Right forelimb (tissue), 1 donor: ENCODE measurements at regions not wholly inside any gene's neighbourhood (a gene's known extent, or its start where the extent isn't known, plus 50 kb on each side); places are given as distances from the start of the nearest gene placed in this dataset.

Source experiments
- DNase-seq: peaks from one replicate; pipeline ENCODE4 v3.0.0-alpha.2; 2018

DNA sequence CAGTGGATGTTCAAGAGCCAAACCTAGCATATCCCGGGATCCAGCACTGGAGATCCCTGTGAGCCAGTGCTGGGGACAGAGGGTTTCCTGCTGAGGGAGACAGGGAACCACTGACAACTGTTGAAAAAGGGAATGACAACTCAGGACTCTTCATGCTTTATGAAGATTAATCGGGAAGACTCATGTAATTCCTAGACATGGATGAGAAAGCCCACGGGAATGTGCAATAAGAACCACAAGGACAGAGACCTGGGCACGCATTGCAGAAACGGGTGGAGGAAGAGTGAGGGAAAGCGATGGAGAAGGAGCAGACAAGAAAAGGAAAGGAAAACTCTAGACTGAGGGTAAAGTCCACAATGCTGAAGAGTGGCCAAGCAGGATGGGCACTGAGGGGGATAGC, 296.0 kb downstream of the PCNX1 start:
- no peak for DNase-seq

DNA sequence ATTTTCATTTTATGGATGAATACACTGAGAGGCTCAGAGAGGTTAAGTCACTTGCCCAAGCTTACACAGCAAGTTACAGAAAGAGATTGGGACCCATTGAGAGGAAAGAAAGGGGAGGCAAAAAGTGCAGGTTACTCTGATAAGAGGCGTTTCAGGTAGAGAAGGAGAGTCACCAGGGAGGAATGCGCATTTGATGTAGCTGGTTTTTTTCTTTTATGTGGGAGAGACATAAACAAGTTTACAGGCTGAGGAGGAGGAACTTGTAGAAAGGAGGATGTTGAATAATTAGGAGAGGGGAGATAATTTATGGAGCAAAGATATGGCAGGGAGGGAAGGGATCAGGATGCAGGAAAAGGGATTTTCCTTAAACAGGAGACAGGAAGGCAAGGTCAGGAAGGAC, 297.0 kb downstream of the PCNX1 start:
- no peak for DNase-seq

DNA sequence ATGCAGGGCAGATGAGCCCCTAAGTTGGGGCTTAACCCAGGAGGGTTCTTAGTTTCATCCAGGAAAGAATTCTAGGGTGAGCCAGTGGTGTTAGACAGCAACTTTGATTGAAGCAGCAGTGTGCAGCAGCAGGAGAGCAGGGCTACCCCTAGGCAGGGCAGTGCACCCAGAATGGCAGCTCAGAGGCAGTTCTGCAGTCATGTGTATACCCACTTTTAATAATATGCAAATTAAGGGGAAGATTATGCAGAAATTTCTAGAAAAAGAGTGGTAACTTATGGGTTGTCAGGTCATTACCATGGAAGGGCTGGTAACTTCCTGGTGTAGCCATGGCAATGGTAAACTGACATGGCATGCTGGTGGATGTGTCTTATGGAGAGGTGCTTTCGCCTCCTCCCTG, 297.5 kb downstream of the PCNX1 start:
- no peak for DNase-seq

DNA sequence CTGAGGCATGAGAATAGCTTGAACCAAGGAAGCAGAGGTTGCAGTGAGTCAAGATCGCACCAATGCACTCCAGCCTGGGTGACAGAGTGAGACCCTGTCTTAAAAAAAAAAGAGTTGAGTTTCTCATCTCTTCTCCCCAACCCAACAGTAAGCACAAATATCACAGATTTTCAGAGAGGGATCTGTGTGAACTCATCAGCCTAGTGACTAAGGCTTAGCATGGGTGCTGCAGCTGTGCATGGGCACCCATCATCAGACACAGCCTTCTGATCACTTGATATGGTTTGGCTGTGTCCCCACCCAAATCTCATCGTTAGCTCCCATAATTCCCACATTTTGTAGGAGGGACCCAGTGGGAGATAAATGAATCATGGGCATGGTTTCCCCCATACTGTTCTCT, 298.9 kb downstream of the PCNX1 start:
- no peak for DNase-seq

DNA sequence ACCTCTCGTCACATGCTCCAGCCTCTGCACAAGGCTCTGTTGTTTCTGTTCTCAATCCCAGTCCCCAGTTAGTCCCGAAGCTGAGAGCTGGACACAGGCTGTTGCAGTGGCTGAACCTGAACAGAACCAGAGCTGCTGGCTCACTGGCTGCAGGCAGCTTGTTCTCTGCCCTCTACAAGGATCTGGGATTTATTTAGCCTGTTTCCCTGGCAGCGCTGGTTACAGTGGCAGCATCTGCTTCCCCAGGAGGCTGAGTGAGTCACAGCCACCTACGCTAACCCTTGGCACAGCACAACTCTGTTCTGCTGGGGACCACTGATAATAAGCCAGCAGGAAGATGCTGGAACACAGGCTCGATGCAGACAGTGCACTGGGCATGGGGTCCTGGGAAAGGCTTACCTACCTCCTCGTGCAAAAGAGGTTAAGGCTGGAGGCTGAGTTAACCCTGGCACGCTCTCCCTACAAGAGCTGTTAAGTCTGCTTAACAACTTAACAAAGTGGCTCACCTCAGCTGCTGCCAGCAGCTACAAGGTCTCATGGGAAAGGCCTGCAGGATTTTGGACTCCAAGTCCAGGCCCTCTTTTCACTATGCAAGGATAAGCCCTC, 299.6 kb downstream of the PCNX1 start:
- no peak for DNase-seq

DNA sequence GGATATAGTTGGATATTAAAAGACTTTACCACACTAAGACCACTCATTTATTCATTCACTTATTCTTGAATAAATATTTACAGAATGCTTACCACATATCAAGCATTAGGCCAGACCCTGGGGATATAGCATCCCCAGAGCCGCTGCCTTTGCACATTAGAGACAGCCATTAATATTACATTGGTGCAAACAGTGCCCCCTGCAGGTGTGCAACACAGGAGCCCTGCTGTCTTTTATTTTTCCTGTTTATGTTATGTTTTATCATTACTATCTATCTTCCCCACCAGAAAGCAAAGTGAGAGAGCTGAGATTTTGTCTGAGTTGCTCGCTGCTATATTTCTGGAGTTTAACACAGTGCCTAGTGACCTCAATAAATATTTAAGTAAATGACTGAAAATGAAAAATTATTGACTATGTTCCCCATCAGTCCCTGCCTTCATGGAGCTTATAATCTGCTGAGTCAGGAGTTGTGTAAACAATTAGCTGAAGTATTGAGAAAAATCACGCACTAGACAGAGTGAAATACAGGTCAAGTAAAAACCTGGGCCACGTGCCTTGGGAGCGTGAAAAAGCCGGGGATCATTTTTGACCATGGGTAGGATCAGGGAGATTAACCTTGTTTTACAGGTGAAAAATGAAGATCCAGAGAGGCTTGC, 301.6 kb downstream of the PCNX1 start:
- no peak for DNase-seq

DNA sequence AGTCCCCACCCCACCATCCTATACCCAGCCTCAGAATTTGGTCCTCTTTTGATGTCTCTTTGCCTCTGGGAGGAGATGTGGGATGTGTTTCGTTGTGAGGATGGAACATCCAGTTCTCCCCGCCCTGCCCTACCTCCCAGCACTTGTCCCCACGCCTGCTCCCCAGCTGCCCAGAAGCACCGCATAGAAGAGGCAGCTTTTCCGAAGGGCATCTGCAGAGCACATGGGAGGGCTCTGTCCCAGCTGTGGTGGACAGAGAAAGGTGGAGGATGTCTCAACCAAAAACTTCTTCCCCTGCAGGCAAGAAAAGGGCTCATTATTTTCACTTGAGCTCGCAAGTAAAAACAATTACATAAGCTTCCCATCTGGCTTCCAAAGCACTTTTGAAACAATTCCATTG, 302.6 kb downstream of the PCNX1 start:
- no peak for DNase-seq

DNA sequence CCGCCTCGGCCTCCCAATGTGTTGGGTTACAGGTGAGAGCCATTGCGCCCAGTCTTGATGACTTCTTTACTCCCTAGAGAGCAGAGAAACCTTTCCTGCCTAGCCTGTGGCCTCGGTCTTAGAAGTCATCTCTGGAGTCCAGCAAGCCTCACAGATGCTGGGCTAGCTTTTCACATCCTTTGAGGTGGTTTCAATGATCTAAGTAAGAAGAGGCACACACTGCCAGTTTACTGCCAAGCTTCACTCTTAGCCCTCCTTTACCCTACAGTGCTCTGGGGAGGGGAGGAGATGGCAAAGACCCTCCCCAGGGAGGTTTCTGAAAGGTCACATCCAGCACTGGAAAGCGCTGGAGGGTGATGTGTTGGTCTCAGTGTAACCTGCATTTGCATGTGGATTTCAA, 304.8 kb downstream of the PCNX1 start:
- no peak for DNase-seq

DNA sequence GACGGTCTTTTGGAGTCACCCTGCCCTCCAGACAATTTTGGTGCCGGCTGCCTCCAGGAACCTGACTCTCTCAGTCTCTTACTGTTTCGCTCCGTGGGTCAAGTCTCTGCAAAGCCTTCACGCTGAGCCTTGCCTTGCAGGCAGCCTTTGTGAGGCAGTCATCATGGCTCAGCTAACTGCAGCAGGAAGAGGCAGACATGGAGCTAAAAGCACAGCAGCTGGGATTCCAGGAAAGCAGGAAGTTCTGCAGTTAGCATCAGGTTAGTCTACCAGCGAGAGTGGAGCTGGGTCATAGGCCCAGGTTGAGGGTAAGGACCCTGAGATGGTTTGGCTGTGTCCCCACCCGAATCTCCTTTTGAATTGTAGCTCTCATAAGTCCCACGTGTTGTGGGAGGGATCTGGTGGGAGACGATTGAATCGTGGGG, 305.4 kb downstream of the PCNX1 start:
- no peak for DNase-seq

DNA sequence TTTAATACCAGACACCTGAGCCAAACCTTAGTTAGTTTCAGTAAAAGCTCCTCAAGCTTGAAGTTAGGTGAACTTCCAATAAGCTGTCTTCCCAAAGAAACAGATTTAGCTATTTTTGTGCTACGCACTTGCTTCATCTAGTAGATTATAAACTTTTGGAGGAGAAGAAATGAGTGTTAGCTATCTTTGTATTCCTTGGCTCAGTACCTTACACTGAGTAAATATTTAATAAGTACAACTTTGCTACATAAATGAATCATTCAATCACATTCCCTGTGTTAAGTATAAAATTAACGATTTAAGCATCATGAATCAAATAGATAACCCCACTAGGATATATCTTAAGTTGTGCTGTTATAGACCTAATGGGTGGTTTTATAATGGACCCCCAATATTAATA, 307.0 kb downstream of the PCNX1 start:
- no peak for DNase-seq

DNA sequence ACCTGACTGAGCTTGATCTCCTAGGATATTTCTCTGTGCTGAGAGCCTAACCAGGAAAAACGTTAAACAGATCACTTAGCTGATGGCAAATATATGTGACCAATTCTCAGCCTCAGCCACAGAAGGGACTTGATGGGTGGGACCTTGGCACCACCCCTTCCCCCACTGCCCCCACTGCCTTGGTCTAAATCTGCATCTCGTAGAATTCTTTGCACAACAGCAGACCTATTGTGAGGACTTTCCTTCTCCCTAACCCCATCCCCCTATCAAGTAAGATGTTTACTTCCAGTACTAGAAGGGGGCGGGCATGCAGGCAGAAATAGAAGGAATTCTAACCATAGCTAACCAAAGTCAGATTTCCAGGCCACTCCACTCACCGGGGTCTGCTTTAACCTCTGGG, 313.2 kb downstream of the PCNX1 start:
- DNase-seq: no peak

DNA sequence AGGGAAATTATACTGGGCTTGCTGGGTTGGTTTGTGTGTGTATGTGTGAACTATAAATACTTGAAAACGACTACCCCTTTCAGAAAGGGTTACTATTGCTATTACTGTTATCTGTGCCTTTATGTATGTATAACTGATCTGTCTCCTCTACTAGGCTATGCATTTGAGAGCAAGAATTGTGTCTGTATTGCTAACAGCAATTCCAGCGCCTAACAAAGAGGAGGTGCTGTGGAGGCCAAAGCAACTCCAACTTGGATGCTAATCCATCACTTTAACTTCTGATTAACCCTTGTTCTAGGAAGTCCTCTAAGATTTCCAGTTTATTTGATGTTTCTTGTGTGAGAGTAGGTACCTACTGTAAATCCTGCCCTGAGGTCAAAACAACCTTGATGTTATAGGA, 313.9 kb downstream of the PCNX1 start:
- no peak for DNase-seq

DNA sequence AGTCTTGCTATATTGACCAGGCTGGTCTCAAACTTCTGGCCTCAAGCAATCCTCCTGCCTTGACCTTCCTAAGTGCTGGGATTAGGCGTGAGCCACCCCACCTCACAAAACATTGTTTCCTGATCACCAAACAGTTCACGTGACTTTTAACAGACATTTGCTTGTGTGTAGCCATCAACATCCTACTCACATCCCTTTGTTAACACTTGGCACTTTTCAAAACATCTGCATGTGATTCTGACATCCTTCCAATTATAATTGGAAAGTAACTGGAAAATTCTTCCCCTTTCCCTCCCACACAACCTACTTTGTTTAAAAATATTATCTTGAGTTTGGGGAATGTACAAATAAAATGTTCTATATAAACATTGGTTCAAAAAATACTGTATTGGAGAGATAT, 317.9 kb downstream of the PCNX1 start:
- DNase-seq: no peak

DNA sequence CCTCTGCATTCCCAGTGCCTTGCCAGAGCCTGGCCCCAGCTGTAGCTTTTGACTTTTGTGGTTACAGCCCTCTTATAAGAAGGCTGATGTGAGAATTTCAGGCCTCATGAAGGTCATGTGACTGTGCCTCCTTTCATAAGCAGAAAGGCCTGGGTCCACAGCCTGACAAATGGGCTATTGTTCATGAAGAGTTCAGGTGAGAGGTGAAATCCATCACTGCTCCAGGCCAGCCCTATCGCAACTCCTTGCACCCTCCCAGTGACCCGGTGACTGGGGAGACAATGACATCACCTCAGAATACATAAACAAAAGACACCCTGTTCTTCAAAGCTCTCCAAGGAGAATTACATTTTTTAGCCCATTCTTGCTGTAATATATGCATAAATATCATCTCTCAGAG, 321.5 kb downstream of the PCNX1 start:
- DNase-seq: no peak

DNA sequence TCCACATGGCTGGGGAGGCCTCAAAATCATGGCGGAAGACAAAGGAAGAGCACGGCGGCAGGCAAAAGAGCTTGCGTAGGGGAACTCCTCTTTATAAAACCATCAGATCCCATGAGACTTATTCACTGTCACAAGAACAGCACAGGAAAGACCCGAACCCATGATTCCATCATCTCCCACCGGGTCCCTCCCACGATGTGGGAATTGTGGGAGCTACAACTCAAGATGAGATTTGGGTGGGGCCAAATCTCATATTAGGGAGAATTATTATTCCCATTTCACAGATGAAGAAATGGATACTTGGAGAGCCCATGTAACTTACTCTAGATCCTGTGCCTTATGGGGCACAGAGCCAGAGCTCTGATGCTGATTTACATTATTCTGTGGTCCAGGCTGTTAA, 322.6 kb downstream of the PCNX1 start:
- no peak for DNase-seq

DNA sequence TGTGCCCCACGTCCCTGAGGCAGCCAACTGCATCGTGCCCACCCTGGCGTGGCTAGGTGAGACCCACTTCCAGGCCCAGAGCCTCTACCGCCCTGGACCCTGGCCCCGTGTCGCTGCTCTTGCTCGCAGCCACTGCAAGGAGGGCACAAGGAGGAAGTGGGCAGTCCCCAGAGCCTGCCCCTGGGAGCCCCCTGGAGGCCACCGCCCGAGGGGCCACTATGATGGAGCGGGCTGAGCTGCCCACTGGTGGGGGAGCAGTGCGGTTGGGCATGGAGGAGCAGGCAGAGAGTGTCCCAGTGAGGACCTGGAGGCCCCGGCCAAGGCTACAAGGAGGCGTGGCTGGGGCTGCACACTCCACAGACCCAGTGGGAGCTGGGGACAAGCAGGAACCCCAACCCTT, 323.6 kb downstream of the PCNX1 start:
- DNase-seq: no peak

DNA sequence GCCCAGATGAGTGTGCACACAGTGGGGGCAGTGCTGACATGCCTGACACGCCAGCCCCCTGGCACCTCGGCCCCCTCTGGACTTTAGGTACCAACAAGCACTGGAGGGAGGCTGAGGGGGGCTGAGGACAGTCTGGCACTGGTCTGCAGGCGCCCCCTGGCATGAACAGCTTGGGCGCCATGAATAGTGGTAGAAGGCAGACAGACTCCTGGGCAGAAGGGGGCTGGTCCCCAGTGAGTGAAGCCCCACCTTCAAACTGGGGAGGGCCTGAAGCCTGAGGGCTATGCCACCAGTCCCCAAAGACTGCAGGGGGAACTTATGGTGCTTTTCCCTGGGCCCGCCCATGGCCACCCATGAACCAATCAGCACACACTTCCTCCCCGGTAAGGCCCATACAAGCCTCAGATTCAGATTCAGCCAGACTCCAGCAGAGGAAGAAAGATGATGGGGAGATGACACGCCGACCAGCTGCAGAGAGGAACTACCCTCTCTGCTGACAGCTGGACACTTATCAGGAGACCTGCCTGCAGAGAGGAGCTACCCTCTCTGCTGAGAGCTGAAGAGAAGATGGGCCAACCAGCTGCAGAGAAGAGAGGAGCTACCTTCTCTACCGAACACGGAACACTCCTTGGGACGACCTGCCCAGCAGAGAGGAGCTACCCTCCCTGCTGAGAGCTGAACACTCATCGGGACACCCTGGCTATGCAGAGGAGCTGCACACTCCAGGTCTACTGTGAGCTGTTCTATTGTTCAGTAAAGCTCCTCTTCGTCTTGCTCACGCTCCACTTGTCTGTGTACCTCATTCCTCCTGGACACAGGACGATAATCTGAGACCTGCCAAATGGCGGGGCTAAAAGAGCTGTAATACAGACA, 324.5 kb downstream of the PCNX1 start:
- no peak for DNase-seq

DNA sequence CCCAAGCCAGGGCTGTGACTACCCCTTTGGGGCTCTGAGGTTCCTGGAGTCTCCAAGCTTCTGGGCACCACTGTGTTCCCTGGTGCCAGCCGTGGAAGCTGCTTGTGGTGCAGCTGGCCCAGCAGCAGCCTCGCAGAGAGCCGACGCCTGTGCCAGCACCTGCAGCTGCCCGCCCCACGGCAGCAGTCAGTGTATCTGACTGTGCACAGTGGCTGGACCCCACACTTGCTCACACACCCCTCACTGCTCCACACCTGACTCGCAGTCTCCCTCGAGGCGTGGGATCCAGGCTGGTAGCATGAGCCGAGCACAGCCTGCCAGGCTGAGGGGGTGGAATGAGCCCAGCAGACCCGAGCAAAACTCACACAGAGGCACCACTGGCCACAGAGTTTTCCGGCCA, 325.2 kb downstream of the PCNX1 start:
- DNase-seq: no peak

DNA sequence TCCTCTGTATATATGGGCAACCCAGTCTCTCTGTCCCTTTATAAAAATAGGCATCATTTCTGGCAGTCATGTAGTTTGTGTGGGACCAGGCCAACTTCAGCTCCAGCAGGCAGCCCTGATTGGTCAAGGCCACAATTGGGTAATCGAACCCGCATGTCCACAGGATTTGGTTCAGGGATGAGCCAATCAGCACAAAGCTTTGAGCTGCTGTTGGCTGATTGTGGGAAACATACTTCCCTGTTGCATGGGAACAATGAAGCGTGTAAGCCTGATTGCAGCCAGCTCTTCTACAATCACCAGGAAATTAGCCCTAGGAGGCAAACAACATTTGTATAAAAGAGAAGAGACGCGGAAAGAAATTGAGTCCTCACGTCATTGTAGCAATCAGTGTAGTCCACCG, 328.6 kb downstream of the PCNX1 start:
- DNase-seq: no peak

DNA sequence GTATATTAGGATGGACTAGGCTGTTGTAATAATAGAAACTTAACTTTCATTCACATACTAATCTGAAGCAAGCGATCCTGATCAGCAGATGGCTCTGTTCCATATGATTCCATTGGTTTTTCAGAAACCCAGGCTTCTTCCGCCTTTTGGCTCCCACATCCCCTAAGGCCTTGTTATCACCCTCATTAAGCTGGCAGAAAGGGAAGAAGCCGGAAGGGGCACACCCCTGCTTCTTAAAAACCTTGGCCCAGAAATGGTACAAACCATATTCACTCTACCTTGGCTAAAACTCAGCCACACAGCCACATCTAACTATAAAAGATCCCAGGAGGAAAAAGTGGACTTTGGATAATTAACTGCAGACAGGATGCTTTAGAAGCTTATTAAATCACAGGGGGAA, 329.2 kb downstream of the PCNX1 start:
- no peak for DNase-seq

DNA sequence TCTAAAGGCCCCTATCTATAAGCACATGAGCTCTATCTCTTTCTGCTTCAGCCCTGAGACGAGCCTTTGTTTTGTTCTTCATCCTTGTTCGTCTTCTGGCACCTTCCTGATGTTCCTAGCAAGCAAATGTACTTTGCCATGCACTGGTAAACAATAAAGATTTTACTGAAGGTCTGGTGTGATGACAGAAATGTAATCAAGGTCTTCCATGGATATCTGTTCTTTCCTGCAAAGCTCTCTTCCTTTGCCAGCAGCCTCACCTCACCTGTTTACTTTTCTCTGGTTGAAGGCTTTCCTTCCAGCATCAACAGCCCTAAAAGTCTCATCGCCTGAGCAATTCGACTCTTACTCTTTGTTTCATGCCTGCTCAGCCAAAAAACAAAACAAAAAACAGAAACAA, 330.3 kb downstream of the PCNX1 start:
- no peak for DNase-seq

DNA sequence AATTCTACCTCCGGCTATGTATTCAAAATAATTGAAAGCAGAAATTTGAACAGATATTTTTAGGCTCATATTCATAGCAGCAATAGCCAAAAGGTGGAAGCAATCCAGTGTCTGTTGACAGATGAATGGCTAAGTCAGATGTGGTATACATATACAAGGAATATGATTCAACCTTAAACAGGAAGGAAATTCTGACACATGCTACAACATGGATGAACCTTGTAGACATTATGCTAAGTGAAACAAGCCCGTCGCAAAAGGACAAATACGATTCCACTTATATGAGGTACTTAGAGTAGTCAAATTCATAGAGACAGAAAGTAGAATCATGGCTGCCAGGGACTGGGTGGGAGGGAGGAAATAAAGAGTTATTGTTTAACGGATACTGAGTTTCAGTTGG, 331.6 kb downstream of the PCNX1 start:
- no peak for DNase-seq

DNA sequence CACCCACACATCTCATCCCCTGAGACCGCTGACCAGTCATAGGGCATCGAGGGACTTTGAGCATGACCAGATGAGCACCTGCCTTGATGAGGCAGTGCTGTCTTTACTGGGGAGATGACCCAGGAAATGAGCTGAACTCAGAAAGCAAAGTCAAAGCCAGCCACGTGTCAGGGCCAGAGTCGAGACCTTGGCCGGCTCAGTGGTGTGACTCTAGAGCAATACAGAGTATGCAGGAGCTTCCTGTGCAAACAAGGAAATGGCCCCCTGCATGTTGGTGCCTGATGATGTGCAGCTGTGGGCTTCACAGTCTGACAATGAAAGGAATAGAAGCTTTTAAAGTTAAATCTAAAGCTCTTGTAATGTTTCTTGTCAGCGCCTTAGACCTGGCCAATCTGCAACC, 332.9 kb downstream of the PCNX1 start:
- DNase-seq: no peak

DNA sequence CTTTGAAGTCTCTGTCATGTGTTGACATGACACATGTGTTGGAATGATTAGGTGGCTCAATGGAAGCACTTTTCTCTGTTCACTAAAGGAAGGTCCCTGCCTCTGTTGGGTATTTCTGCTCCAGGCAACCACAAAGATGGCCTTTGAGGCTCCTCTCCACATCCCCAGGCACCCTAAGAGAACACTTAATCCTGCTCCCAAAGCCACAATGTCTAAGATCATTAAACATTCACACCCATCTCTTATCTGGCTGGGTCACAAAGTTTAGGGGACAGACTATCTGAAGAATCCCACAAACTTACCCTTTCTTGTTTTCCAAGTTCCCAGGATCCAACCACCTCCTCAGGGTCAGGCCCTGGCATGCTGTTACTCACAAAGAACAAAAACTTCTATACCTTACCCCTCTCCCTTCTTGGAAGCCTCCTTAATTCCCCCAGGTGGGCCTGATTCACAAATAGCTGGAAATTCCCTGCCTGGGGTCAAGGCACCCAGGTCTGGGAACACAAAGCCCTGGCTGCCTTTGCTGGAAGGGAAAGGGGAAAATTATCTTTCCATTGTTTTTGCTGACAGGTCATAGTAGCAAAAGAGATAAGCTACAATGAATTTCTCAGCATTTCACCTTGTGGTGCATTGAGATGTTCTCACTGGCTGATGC, 333.7 kb downstream of the PCNX1 start:
- no peak for DNase-seq
